Astrocyte of the cerebellum (primary cell): ENCODE measurements at regions not wholly inside any gene's neighbourhood (a gene's known extent, or its start where the extent isn't known, plus 50 kb on each side); places are given as distances from the start of the nearest gene placed in this dataset.
"Not testable (repeated sequence)": the region's sequence is repeated elsewhere in the genome, so short reads cannot be mapped to it uniquely, and the experiment has no call there.

Source experiments
- DNase-seq: peaks from one replicate; pipeline ENCODE4 v3.0.0-alpha.2; 2011; ENCODE audit warnings: low read depth
- H3K4me3 ChIP-seq: 2 replicates; pipeline ENCODE4 v1.5.1; 2011; ENCODE audit warnings: mild to moderate bottlenecking, low read depth, low read length, moderate library complexity
- in situ Hi-C: cut with HindIII; loops from 2 replicates; pipeline ENCODE4 v1.10.0; 2017; ENCODE audit warnings: low sequenced_read_pairs

DNA sequence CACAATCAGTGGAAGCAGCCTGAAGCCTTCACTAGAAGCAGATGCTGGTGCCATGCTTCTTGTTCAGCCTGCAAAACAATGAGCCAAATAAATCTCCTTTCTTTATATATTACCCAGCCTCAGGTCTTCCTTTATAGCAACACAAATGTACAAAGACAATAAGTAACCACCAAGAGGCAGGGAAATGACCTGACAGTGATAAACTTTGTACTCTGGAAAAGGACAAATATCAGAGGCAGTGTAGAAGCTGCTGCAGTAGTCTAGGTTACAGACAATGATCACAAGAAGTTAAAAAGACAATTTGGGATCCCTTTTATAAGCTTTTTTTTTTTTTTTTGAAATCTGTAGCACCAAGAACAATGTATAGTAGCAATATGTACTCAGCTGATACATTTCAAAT, 760.3 kb downstream of the TTLL7 start:
- in situ Hi-C loops = not testable (repeated sequence)

DNA sequence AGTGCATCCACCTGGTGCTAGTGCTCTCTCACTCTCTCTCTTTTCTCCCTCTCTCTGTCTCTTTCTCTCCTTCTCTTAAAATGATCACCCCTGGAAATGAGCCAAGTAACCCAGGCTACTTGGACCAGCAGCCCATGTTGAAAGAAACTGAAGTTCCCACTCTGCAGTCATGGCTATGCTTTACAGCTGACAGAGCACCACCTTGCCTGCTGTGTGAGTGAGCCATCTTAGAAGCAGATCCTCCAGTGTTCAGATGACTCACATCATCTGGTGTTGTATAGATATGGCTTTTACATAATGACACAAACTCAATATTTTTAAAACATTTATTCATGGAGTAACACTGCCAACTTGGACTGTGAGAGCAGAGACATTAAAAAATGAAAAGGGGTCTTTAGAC, 779.1 kb downstream of the TTLL7 start:
- H3K4me3 ChIP-seq, in situ Hi-C loops, DNase-seq: not testable (repeated sequence)

More for the DNA sequence above, 760.3 kb downstream of the TTLL7 start:
- not testable (repeated sequence) for H3K4me3 ChIP-seq, DNase-seq

DNA sequence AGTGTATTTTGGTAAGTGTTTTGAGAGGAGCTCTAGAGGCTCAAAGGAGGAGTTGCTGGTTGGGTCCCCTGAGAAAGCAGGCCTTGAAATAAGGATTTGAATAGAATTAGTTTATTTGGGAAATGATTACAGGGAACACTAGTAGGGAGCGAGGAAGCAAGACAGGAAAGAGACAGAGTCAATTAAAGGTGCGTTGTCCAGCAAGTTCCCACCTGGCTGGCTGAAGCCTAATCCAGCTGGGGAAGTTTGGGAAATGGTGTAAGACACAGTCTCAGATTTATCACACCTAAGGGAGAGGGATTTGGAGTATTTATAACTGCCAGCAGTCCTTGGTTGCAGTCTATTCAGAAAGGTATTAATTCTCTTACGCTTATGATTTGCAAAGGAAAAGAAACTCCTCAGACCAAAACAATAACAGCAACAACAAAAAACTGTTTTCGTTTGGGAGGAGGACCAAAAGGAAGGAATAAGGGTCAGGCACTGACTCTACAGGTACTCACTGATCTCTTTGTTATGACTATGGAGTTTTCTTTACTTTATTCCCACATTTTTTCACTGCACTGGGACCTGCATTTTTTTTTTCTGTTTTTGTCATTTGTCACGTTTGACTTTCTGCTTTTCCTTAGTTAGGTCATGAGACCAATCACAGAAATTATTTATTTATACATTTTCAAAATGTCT, 780.8 kb downstream of the TTLL7 start:
- in situ Hi-C loops, H3K4me3 ChIP-seq, DNase-seq: not testable (repeated sequence)

DNA sequence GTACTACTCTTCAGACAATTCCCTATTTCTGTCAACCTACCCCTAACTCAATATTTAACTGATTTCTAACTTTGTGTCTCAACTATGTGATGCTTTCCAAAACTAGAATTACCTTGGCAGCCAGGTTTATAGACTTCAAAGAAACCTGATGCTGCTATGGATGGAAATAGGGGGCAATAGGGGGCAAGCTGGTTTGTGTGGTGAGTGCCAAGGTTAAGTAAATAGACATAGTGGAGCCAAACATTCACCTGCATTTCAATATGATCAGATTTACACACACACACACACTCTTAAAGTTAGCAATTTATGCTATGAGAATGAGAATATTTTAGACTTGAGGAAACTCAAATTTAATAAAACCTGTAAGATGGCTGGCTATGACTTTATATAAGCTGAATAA, 784.6 kb downstream of the TTLL7 start:
- in situ Hi-C loops, DNase-seq, H3K4me3 ChIP-seq: not testable (repeated sequence)

DNA sequence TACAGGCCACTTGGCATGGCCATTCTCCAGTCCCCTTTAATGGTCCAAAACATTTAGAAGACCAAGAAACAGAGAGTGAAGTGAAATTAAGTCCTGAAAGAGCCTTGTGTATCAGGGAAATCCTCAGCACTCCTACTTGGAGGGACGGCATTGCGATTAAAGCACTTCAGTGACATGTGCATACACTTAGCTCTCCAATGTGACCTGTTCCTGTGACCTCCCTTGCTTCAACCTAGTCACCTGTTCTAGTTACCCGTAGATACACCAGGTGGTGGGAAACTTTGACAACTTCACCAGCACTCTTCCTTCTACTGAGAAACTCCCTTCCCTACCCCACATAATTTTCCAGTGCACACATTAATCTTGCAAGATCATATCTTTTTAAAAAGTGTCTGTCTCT, 785.3 kb downstream of the TTLL7 start:
- DNase-seq, in situ Hi-C loops, H3K4me3 ChIP-seq: not testable (repeated sequence)

DNA sequence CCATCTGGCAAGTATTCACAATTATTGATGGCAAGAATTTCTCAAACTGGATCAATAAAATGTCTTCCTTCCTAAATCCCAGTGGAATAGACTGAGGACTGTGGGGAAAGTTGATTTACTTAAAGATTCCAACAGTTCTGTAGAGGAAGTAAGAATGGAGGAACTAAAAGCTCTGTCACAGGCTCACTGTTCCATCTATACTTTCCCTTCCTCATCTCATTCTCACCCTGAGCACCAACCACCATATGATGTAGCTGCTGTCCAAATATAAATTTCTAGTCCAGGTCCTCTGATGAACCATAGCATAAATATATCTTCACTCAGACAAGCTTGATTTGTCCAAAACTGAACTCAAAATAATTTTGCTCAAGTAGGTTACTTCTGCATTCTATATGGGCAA, 786.9 kb downstream of the TTLL7 start:
- DNase-seq, in situ Hi-C loops, H3K4me3 ChIP-seq: not testable (repeated sequence)

DNA sequence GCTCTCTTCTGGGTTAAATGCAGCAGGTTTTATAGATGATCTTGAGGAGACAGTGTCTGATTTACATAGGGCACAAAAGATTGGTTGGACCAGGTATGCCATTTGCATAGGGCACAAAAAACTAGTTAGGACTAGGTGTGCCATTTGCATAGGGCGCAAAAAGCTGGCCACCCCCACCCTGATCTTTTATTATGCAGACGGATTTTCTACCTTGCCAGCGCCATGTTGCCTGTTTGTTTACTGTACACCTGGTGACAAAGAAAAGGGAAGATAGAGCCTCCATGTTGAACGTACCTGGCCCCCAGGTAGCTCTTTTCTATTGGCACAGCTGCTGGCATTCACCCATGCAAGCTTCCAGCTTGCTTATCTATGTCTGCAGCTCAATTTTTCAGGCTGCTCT, 790.4 kb downstream of the TTLL7 start:
- in situ Hi-C loops, H3K4me3 ChIP-seq, DNase-seq: not testable (repeated sequence)

DNA sequence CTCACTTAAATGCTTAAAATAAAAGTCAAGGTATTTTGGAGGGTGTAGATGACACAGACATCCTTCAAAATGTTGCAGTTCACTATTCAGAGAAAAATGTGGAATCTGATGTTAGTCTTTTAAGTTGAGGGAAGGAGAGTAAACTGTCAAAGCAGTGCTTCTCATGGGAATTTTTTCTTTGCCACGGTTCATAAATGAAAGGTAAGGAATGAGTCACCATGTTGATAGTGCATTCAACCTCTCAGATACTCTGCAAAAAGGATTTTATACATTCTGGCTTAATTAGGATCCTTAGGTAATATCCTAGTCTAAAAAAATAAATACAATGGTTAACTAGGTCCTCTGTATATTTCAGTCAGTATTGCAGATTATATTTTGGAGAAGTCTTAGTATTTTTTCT, 804.3 kb downstream of the TTLL7 start:
- DNase-seq, in situ Hi-C loops, H3K4me3 ChIP-seq: not testable (repeated sequence)

DNA sequence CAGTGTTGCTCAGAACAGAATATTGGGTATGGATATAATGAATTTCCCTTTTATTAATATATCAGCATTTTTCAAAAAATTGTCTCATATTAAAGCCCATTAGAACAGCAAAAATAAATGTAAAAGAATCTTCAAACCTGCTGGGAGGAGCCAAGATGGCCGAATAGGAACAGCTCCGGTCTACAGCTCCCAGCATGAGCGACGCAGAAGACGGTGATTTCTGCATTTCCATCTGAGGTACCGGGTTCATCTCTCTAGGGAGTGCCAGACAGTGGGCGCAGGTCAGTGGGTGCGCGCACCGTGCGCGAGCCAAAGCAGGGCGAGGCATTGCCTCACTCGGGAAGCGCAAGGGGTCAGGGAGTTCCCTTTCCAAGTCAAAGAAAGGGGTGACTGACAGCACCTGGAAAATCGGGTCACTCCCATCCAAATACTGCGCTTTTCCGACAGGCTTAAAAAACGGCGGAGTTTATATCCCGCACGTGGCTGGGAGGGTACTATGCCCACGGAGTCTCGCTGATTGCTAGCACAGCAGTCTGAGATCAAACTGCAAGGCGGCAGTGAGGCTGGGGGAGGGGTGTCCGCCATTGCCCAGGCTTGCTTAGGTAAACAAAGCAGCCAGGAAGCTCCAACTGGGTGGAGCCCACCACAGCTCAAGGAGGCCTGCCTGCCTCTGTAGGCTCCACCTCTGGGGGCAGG, 816.8 kb downstream of the TTLL7 start:
- DNase-seq, in situ Hi-C loops, H3K4me3 ChIP-seq: not testable (repeated sequence)

DNA sequence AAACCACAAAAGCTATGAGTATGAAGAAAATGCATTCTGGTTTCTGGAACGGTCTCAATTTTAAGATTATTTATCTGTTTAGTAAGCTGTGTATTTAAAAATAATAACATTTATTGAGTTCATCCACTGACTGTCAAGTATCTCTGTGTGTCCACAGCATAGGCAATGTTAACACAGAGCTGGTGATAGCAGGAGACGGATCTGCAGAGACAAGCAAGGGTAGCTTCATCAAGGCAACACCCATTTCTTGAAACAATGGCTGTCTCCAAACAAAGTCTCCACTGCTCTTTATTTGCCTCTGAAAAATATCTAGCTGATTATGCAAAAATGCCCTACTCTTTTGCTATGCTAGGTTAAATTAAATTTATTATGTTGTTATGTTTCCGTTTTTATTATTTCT, 818.3 kb downstream of the TTLL7 start:
- H3K4me3 ChIP-seq, in situ Hi-C loops, DNase-seq: not testable (repeated sequence)

DNA sequence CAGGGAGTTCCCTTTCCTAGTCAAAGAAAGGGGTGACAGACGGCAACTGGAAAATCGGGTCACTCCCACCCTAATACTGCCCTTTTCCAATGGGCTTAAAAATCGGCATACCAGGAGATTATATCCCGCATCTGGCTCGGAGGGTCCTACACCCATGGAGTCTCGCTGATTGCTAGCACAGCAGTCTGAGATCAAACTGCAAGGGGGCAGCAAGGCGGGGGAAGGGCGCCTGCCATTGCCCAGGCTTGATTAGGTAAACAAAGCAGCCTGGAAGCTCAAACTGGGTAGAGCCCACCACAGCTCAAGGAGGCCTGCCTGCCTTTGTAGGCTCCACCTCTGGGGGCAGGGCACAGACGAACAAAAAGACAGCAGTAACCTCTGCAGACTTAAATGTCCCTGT, 831.3 kb downstream of the TTLL7 start:
- in situ Hi-C loops, DNase-seq, H3K4me3 ChIP-seq: not testable (repeated sequence)

DNA sequence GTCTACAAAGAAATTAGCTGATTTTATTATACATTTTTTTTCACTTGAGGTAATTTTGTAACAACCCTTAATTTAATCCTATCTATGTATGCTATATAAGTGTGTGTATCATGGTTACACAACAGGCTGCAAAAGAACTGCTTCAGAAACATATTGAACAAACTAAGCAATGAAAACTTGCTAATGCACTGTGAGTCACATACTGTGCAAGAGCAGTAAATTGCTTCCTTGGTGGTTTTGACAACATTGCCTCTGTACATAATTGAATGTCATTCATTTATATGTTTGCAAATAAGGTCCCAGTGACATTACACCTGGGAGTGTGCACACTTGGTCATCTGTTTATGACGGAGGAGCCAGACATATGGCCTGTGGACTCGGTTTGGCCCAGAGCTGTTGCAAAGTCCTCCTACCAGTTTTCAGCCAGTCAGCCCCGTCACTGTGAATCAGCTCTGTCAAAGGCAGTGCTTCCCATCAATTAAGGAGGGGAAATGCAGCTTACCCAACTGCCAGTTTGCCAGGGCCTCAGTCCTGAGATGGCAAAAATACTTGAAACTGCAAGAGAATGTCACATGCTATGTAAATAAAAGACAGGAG, 835.0 kb downstream of the TTLL7 start:
- DNase-seq, in situ Hi-C loops, H3K4me3 ChIP-seq: not testable (repeated sequence)

DNA sequence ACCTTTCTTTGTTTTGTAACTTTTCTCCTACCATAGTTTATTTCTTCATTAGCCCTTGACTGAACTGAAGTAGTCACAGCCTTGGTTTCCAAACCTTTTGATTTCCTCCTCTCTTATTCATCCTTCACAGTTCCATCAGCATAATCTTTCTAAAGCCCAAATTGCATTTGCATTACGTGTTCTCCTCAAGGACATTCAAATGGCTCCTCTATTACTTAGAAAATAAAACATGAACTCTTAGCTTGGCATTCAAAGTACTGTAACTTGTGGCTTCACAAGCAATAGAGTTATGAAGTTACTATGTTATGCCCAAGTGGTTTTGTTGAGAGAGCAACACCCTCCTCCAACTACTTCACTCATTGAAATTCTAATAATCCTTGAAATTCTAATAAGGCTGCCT, 840.0 kb downstream of the TTLL7 start:
- H3K4me3 ChIP-seq, DNase-seq, in situ Hi-C loops: not testable (repeated sequence)

DNA sequence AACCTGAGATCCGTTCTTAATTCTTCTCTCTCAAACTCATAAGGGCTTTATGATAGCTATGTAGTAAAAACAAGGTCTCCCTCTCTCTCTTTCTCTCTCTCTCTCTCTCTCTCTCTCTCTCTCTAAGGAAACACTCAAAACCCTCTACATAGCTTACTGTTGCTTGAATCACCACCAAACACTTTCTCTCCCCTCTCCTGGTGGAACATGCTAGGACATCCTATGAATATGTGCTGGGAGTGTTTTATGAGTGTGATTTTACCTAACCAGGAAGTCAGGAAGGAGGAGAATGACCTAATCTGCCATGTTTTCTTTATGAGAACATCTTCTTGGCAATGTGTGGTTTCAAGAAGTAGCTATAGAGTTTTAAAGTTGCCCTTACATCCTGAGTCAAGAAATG, 844.6 kb downstream of the TTLL7 start:
- in situ Hi-C loops, DNase-seq, H3K4me3 ChIP-seq: not testable (repeated sequence)

DNA sequence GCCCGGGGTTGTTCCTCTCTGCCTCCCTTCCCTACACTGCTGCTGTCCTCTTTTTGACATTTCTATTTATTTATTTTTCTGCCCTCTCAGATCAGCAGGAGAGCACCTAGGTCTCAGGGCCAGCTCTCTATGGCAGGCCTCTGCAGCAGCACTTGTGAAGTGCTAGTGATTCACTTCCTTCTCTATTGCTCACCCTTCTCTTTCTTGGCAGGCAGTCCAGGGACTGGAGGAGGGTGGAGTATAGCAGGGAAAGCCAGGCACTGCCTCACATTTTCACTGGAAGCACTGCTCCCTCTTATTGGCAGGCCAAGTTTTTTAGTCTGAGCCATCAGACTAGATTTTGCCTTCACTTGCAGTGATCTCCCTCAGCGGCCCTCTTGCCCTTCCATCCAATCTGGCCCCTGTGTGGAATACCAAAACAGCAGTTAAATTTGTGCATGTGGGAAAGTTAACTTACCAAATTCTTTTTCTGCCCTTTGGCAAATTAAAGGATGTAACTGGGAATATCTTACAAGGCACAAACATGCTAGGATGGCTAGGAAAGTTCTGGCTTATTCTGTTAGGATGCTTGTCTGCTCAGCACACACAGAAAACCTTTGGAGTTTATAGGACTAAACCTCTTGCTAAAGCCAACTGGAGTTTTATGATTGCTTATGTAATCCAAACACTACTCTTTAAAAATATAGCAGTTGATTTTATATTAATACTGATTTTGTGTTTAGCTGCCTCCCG, 847.6 kb downstream of the TTLL7 start:
- in situ Hi-C loops, H3K4me3 ChIP-seq: not testable (repeated sequence)
- peak; percentile 59 for DNase-seq

DNA sequence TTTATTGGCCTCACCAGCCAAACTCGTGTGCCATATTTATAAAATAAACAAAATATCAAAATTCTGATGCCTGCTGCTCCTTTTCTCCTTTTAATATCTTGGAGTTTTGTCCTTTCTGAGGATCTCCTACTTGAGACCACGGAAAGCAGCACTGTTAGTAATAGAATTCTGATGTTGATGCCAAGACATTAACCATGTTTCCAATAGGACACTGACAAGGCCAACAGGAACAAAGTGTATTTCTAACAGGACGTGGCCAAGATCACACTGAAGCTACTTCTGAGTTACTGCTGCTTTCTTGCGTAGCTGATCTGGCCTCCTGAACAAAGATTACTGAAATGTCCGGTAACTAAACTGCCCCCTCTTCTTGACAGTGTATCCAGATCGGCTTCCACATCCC, 848.5 kb downstream of the TTLL7 start:
- DNase-seq, H3K4me3 ChIP-seq, in situ Hi-C loops: not testable (repeated sequence)

DNA sequence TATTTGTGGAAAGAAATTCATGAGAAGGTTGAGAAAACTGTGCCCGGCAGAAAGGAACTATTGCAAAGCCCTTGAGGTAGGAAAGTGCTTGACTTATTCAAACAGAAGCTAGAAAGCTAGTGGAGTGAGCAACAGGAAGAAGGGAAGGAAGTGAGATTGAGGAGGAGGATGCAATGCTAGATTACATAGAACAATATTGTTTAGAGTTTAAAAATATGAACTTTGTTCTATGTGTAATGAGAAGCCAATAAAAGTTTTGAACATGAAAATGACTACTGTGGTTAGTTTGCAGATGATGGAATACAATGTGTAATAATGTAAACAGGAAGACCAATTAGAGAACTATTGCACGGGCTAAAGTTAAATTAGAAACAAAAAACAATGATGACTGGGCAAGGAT, 853.1 kb downstream of the TTLL7 start:
- in situ Hi-C loops = not testable (repeated sequence)

DNA sequence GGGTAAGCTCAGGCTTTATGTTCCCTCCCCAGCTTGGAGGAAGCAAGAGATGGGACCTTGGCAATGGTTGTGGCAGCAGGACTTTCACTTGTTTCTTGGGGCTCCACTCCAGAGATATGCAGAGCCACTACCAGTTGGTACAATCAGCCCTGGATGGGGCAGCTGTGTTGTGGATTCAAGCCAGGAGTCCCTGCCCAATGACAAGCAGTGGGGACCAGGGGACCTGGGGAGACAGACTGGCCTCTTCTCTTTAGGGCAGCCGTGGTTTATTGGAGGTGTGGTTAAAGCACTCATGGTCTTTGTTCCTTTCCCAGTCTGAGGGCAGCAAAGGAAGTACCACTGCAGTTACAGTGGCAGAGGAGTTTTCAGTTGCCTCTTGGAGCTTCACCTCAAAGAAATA, 856.1 kb downstream of the TTLL7 start:
- in situ Hi-C loops, H3K4me3 ChIP-seq, DNase-seq: not testable (repeated sequence)

More for the DNA sequence above, 853.1 kb downstream of the TTLL7 start:
- H3K4me3 ChIP-seq, DNase-seq: not testable (repeated sequence)
